ENCODE measurements at regions not wholly inside any gene's neighbourhood (a gene's known extent, or its start where the extent isn't known, plus 50 kb on each side); places are given as distances from the start of the nearest gene placed in this dataset.

DNA sequence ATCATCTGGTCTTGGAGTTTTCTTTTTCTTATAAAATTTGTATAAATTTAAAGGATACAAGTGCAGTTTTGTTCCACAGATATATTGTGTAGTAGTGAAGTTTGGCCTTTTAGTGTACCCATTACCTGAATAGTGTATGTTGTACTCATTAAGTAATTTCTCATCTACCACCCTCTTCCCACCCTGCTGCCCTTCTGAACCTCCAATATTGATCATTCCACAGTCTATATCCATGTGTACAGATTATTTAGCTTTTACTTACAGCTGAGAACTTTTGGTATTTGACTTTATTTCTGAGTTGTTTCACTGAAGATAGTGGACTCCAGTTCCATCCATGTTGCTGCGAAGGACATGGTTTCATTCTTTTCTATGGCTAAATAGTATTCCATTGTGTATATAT lies 63.1 kb upstream of the NR3C1 start:
- no peaks in the 10 kb centered on the region for H3K36me3 ChIP-seq (ENCODE audit: low read depth, missing control alignments)
- no peaks in the 10 kb centered on the region for H3K27me3 ChIP-seq
- H3K4me3 ChIP-seq = no peak overlapping the region
- no peaks in the 10 kb centered on the region for H3K4me1 ChIP-seq
- DNase-seq = no peak
- H3K27ac ChIP-seq = no peak overlapping the region
- no peaks in the 10 kb centered on the region for H3K9me3 ChIP-seq
- 40 to 96% methylated on average over 1 of the region's 1 CpG for WGBS, 2 donors
- TF ChIP-seq, protein P1, sequence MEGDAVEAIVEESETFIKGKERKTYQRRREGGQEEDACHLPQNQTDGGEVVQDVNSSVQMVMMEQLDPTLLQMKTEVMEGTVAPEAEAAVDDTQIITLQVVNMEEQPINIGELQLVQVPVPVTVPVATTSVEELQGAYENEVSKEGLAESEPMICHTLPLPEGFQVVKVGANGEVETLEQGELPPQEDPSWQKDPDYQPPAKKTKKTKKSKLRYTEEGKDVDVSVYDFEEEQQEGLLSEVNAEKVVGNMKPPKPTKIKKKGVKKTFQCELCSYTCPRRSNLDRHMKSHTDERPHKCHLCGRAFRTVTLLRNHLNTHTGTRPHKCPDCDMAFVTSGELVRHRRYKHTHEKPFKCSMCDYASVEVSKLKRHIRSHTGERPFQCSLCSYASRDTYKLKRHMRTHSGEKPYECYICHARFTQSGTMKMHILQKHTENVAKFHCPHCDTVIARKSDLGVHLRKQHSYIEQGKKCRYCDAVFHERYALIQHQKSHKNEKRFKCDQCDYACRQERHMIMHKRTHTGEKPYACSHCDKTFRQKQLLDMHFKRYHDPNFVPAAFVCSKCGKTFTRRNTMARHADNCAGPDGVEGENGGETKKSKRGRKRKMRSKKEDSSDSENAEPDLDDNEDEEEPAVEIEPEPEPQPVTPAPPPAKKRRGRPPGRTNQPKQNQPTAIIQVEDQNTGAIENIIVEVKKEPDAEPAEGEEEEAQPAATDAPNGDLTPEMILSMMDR (IDR thresholded peaks at IDR 0.05) = no peak
- no peak for TF ChIP-seq POLR2A (IDR thresholded peaks at IDR 0.05)
- intact Hi-C loops (cut with DNase I; ENCODE audit: low total_unique reads) = no loop called here

- Histone ChIP-seq H3K27ac (no peak overlapping the region), H3K4me1 (no peaks in the 10 kb centered on the region), H3K4me3 (no peak overlapping the region), H3K27me3 (no peaks in the 10 kb centered on the region), H3K9me3 (no peaks in the 10 kb centered on the region), H3K36me3 (ENCODE audit: low read depth, missing control alignments) (no peaks in the 10 kb centered on the region)
- WGBS, 2 donors = 70 to 74% methylated on average over 1 of the region's 1 CpG
- no peak for DNase-seq
- intact Hi-C loops (cut with DNase I; ENCODE audit: low total_unique reads) = no loop called here
- TF ChIP-seq, protein P1 (IDR thresholded peaks at IDR 0.05) = no peak
- TF ChIP-seq POLR2A (IDR thresholded peaks at IDR 0.05) = no peak
Measured at GRCh38 chr5:143464723-143465490, 61.4 kb upstream of the NR3C1 start.

GRCh38 chr5:143462431-143462830 lies 58.9 kb upstream of the NR3C1 start:
- intact Hi-C loops (cut with DNase I; ENCODE audit: low total_unique reads) = no loop called here
- no peak for DNase-seq
- H3K27me3 ChIP-seq = no peaks in the 10 kb centered on the region
- H3K27ac ChIP-seq = no peak overlapping the region
- H3K9me3 ChIP-seq = no peaks in the 10 kb centered on the region
- no peaks in the 10 kb centered on the region for H3K36me3 ChIP-seq (ENCODE audit: low read depth, missing control alignments)
- no peak overlapping the region for H3K4me3 ChIP-seq
- H3K4me1 ChIP-seq = no peaks in the 10 kb centered on the region
- no peak for TF ChIP-seq POLR2A (IDR thresholded peaks at IDR 0.05)
- TF ChIP-seq, protein P1 (IDR thresholded peaks at IDR 0.05) = no peak

DNA sequence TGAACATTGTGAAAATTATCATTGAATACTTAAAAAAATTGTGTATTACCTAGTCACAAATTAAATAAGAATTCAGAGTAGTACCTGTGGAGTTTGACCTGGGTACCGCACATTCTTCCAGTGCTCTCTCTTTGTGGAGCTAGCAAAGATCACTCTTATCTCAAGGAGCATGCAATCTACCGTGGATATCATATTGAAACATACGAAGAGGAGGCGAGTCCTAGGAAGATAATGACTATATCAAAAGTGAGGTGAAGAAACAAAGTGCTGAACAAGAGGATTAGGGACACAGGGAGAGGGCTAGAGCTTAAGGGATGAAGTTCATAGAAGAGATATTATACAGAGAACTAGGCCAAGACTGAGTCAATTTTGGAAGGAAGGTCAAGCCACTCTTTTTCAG lies 55.9 kb upstream of the NR3C1 start:
- Histone ChIP-seq H3K4me3 (no peak overlapping the region), H3K27me3 (no peaks in the 10 kb centered on the region), H3K36me3 (ENCODE audit: low read depth, missing control alignments) (no peaks in the 10 kb centered on the region), H3K9me3 (no peaks in the 10 kb centered on the region), H3K27ac (no peak overlapping the region), H3K4me1 (no peaks in the 10 kb centered on the region)
- WGBS, 2 donors = 81 to 84% methylated on average over 4 of the region's 4 CpGs
- intact Hi-C loops (cut with DNase I; ENCODE audit: low total_unique reads) = no loop called here
- DNase-seq = no peak
- TF ChIP-seq POLR2A (IDR thresholded peaks at IDR 0.05) = no peak
- TF ChIP-seq, protein P1 (IDR thresholded peaks at IDR 0.05) = no peak

GRCh38 chr5:143456952-143457547 lies 53.6 kb upstream of the NR3C1 start:
- DNase-seq = no peak
- intact Hi-C loops (cut with DNase I; ENCODE audit: low total_unique reads) = no loop called here

More at GRCh38 chr5:143456952-143457547, 53.6 kb upstream of the NR3C1 start:
- Histone ChIP-seq H3K4me3 (no peak overlapping the region), H3K9me3 (no peaks in the 10 kb centered on the region), H3K36me3 (ENCODE audit: low read depth, missing control alignments) (no peaks in the 10 kb centered on the region), H3K4me1 (no peaks in the 10 kb centered on the region), H3K27ac (no peak overlapping the region), H3K27me3 (no peaks in the 10 kb centered on the region)
- no peak for TF ChIP-seq POLR2A (IDR thresholded peaks at IDR 0.05)
- TF ChIP-seq, protein P1 (IDR thresholded peaks at IDR 0.05) = no peak
- 72 to 83% methylated on average over 5 of the region's 5 CpGs for WGBS, 2 donors
